ENCODE measurements at regions not wholly inside any gene's neighbourhood (a gene's known extent, or its start where the extent isn't known, plus 50 kb on each side); places are given as distances from the start of the nearest gene placed in this dataset.

DNA sequence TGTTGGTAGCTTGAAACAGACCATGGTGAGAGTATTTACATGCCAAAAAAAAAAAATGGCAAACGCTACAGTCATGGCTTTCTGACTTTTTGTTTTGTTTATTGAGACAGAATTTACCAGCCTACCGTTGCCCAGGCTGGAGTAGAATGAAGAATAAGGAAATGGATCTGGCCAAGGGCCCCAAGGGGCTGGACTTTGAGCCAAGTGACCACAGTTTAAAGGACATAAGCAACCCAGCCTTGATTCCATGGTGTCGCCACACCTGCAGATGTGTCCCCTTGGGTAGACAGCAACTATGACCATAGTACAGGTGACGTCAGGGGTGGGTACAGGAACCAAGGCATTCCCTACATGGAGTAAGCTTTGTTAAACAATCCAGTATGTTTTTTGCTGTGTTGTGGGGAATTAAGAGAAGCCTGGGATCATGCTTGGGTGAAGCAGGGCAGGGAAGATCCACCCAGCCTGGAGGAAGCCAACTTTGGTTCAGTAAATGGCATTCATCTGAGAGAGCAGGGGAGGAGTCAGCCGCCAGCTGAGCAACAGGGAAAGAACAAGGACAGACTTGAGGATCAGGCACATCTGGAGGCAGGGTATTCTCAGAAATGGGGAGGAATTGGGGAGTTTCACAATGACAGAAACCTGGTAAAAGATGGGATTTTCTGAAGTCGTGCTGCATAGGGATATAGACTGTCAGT is 110.3 kb upstream of the SH3BP4 start:
- no peak for TF ChIP-seq CTCF (IDR thresholded peaks at IDR 0.05)
- no peak for TF ChIP-seq POLR2A (IDR thresholded peaks at IDR 0.05)
- DNase-seq (ENCODE audit: low spot score in 2 of 2) = no peak

DNA sequence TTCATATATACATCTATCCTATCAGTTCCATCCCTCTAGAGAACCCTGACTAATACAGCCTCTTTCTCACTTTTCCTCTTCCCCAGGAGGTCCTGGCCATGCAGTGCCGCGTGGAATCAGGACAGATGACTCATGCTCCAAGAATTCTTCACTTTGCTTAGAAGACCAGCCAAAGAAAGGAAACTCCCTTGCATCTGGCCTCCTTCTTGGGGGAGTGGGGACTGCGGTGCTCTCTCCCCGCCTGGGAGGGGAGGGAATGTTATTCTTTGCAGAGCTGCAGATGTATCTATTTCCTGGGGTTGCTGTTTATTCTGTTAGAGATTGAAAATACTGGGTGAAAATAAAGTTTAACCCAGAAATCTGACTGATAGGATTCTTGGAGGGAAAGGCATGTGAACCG is 111.5 kb upstream of the SH3BP4 start:
- Histone ChIP-seq H3K27me3 (no peaks in the 10 kb centered on the region), H3K36me3 (no peaks in the 10 kb centered on the region), H3K9me3 (no peaks in the 10 kb centered on the region), H3K27ac (no peak overlapping the region), H3K4me1 (peaks cover 24% of the 10 kb centered on the region), H3K4me3 (no peak overlapping the region)
- no peak for DNase-seq (ENCODE audit: low spot score in 2 of 2)
- TF ChIP-seq POLR2AphosphoS5 (IDR thresholded peaks at IDR 0.05) = no peak
- TF ChIP-seq POLR2A (IDR thresholded peaks at IDR 0.05) = no peak
- TF ChIP-seq CTCF (IDR thresholded peaks at IDR 0.05) = no peak
- no peak for TF ChIP-seq EP300 (IDR thresholded peaks at IDR 0.05)
- 14% methylated on average over 5 of the region's 5 CpGs for WGBS

More for the DNA sequence above, 110.3 kb upstream of the SH3BP4 start:
- Histone ChIP-seq H3K36me3 (no peaks in the 10 kb centered on the region), H3K27me3 (no peaks in the 10 kb centered on the region), H3K27ac (no peak overlapping the region), H3K9me3 (no peaks in the 10 kb centered on the region), H3K4me1 (peaks cover 24% of the 10 kb centered on the region), H3K4me3 (no peak overlapping the region)
- WGBS = 51% methylated on average over 6 of the region's 6 CpGs

- WGBS = 55% methylated on average over 4 of the region's 4 CpGs
- no peaks in the 10 kb centered on the region for H3K27me3 ChIP-seq
- H3K4me3 ChIP-seq = no peak overlapping the region
- H3K27ac ChIP-seq = no peak overlapping the region
- TF ChIP-seq CTCF (IDR thresholded peaks at IDR 0.05) (no peak), EP300 (IDR thresholded peaks at IDR 0.05) (no peak), POLR2AphosphoS5 (IDR thresholded peaks at IDR 0.05) (peak in 1 of 3 donors; percentile 14), POLR2A (IDR thresholded peaks at IDR 0.05) (no peak)
- H3K9me3 ChIP-seq = no peaks in the 10 kb centered on the region
- H3K4me1 ChIP-seq = peaks cover 24% of the 10 kb centered on the region
- H3K36me3 ChIP-seq = no peaks in the 10 kb centered on the region
- DNase-seq (ENCODE audit: low spot score in 2 of 2) = no peak
Measured at GRCh38 chr2:234839285-234839684, 112.5 kb upstream of the SH3BP4 start.

GRCh38 chr2:234836271-234836670 is 115.5 kb upstream of the SH3BP4 start:
- Histone ChIP-seq H3K4me3 (no peak overlapping the region), H3K27ac (no peak overlapping the region), H3K27me3 (no peaks in the 10 kb centered on the region), H3K9me3 (no peaks in the 10 kb centered on the region), H3K4me1 (peaks cover 19% of the 10 kb centered on the region), H3K36me3 (no peaks in the 10 kb centered on the region)
- WGBS = 77% methylated on average over 5 of the region's 5 CpGs
- no peak for TF ChIP-seq EP300 (IDR thresholded peaks at IDR 0.05)
- no peak for TF ChIP-seq POLR2AphosphoS5 (IDR thresholded peaks at IDR 0.05)
- no peak for TF ChIP-seq POLR2A (IDR thresholded peaks at IDR 0.05)
- TF ChIP-seq CTCF (IDR thresholded peaks at IDR 0.05) = no peak
- no peak for DNase-seq (ENCODE audit: low spot score in 2 of 2)

DNA sequence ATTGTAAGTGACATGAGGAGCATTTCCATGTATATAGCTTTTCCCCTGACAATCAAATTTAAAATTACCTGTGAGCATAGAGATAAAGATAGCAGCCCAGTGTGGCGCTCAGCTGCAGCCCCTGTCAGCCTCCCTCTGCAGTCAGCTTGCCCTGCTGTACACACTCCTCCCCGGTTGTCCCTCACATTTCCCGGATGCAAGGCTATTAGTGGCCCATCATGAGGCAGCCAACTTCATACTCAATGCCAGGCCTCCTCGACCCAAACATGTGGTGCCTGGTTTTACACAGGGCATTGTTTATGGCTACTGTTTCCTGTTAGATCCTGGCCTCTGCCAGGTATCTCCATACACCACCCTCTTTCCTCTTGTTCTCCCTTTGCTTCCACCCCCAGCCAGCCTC is 116.1 kb upstream of the SH3BP4 start:
- Histone ChIP-seq H3K4me3 (no peak overlapping the region), H3K9me3 (no peaks in the 10 kb centered on the region), H3K36me3 (no peaks in the 10 kb centered on the region), H3K27me3 (no peaks in the 10 kb centered on the region), H3K4me1 (peaks cover 15% of the 10 kb centered on the region), H3K27ac (no peak overlapping the region)
- DNase-seq (ENCODE audit: low spot score in 2 of 2) = no peak
- no peak for TF ChIP-seq EP300 (IDR thresholded peaks at IDR 0.05)
- TF ChIP-seq CTCF (IDR thresholded peaks at IDR 0.05) = no peak
- TF ChIP-seq POLR2AphosphoS5 (IDR thresholded peaks at IDR 0.05) = no peak
- no peak for TF ChIP-seq POLR2A (IDR thresholded peaks at IDR 0.05)
- WGBS = 74% methylated on average over 4 of the region's 4 CpGs

All from suprapubic skin (tissue), 4 donors.